H1 (cell line): ENCODE measurements at regions not wholly inside any gene's neighbourhood (a gene's known extent, or its start where the extent isn't known, plus 50 kb on each side); places are given as distances from the start of the nearest gene placed in this dataset.

Source experiments
- CTCF ChIA-PET: fragments of 300-600 bp; sonication (Branson Sonifier 250); formaldehyde crosslinking; loops from one replicate; lab custom pipeline; 2021; ENCODE audit not compliant: partially characterized antibody; lab: Charles Lee
- POLR2A ChIA-PET: fragments of 300-600 bp; sonication (Branson Sonifier 250); formaldehyde crosslinking; loops from one replicate; lab custom pipeline; 2021; ENCODE audit warnings: inconsistent platforms; ENCODE audit not compliant: partially characterized antibody; lab: Charles Lee
- DNase-seq, 2 experiments: peaks; one replicate each; pipeline versions ENCODE4 v3.0.0 to v3.0.0-alpha.2; 2010 to 2022; ENCODE audit warnings: low spot score in 2 of 2, low read depth in 1 of 2, mixed read lengths in 1 of 2
- FAIRE-seq: peaks from 2 replicates; lab custom pipeline; 2011; peaks lifted over from hg19 to GRCh38; lab: Jason Lieb, UNC
- H2AFZ ChIP-seq: 2 replicates; pipeline ENCODE4 v1.8.1; 2012; ENCODE audit warnings: low read length, inconsistent platforms
- H2AK5ac ChIP-seq: 2 replicates; pipeline ENCODE4 v1.6.1; 2013; ENCODE audit warnings: low read depth, low read length
- H2BK120ac ChIP-seq: replicated peaks from 2 replicates; pipeline ENCODE3; 2013; ENCODE audit warnings: low read depth, low read length, inconsistent platforms
- H2BK12ac ChIP-seq: 2 replicates; pipeline ENCODE4 v1.6.1; 2013; ENCODE audit warnings: low read depth, low read length
- H2BK15ac ChIP-seq: 2 replicates; pipeline ENCODE4 v1.6.1; 2013; ENCODE audit warnings: low read length
- H2BK20ac ChIP-seq: 2 replicates; pipeline ENCODE4 v1.6.1; 2013; ENCODE audit warnings: low read length
- H2BK5ac ChIP-seq: 2 replicates; pipeline ENCODE4 v1.6.1; 2013; ENCODE audit warnings: low read depth, low read length
- H3K14ac ChIP-seq: 2 replicates; pipeline ENCODE4 v1.6.1; 2013; ENCODE audit warnings: inconsistent platforms; ENCODE audit not compliant: insufficient read length
- H3K18ac ChIP-seq: 2 replicates; pipeline ENCODE4 v1.6.1; 2013; ENCODE audit warnings: low read length; ENCODE audit errors: extremely low read depth
- H3K23ac ChIP-seq: 2 replicates; pipeline ENCODE4 v1.6.1; 2013; ENCODE audit warnings: inconsistent platforms; ENCODE audit not compliant: insufficient read length
- H3K23me2 ChIP-seq: 2 replicates; pipeline ENCODE4 v1.6.1; 2013; ENCODE audit warnings: low read depth, low read length
- H3K27ac ChIP-seq: 2 replicates; pipeline ENCODE4 v1.6.1; 2011; ENCODE audit warnings: low read depth, low read length, inconsistent platforms
- H3K27me3 ChIP-seq, 4 experiments: replicated peaks in 1 of 4; 1 replicate in 1 of 4; 2 replicates in 3 of 4; pipeline versions ENCODE4 v1.6.1 to v1.8.1; 2011 to 2013; ENCODE audit warnings: low read length in 3 of 4, mild to moderate bottlenecking in 3 of 4, inconsistent platforms in 2 of 4, mixed read lengths in 2 of 4, moderate library complexity in 1 of 4; ENCODE audit not compliant: control insufficient read depth in 3 of 4, insufficient read depth in 3 of 4; ENCODE audit errors: extremely low read depth in 1 of 4
- H3K36me3 ChIP-seq, 4 experiments: 2 replicates each; pipeline versions ENCODE4 v1.6.1 to v1.8.1; 2011 to 2013; ENCODE audit warnings: mild to moderate bottlenecking in 4 of 4, low read length in 3 of 4, moderate library complexity in 2 of 4, control low read depth in 1 of 4, inconsistent platforms in 1 of 4; ENCODE audit not compliant: insufficient read depth in 4 of 4, control insufficient read depth in 2 of 4
- H3K4ac ChIP-seq: replicated peaks from 2 replicates; pipeline ENCODE3; 2013; ENCODE audit warnings: low read length, low read depth, mixed read lengths, inconsistent platforms; ENCODE audit not compliant: insufficient read length
- H3K4me1 ChIP-seq, 4 experiments: replicated peaks in 1 of 4; 1 replicate in 1 of 4; 2 replicates in 3 of 4; pipeline versions ENCODE4 v1.6.1 to v1.8.1; 2011 to 2013; ENCODE audit warnings: low read length in 3 of 4, inconsistent platforms in 2 of 4, mixed read lengths in 1 of 4; ENCODE audit not compliant: insufficient read depth in 4 of 4, control insufficient read depth in 3 of 4
- H3K4me2 ChIP-seq, 2 experiments: 2 replicates each; pipeline versions ENCODE4 v1.6.1 to v1.8.1; 2011 to 2013; ENCODE audit warnings: low read depth in 2 of 2, low read length in 2 of 2, control low read depth in 1 of 2, inconsistent platforms in 1 of 2, mild to moderate bottlenecking in 1 of 2; ENCODE audit not compliant: insufficient read depth in 1 of 2
- H3K4me3 ChIP-seq, 4 experiments: fragments of 200-600, 300-600 bp in 1 of 4; sonication (generic), shearing (Covaris generic), sonication (Bioruptor Twin) in 1 of 4; 2 replicates each; pipeline versions ENCODE4 v1.5.1 to v1.8.1; 2011 to 2016; ENCODE audit warnings: low read length in 4 of 4, low read depth in 3 of 4, control low read depth in 2 of 4, inconsistent platforms in 2 of 4, mild to moderate bottlenecking in 2 of 4, mixed read lengths in 1 of 4, moderate library complexity in 1 of 4; ENCODE audit not compliant: insufficient read depth in 2 of 4; ENCODE audit errors: extremely low read depth in 1 of 4
- H3K56ac ChIP-seq: replicated peaks from 2 replicates; pipeline ENCODE3; 2013; ENCODE audit warnings: low read depth, mild to moderate bottlenecking, mixed read lengths, low read length, inconsistent platforms; ENCODE audit not compliant: insufficient read length
- H3K79me1 ChIP-seq: 2 replicates; pipeline ENCODE4 v1.6.1; 2013; ENCODE audit warnings: low read depth, low read length, control low read depth
- H3K79me2 ChIP-seq, 2 experiments: 2 replicates each; pipeline versions ENCODE4 v1.6.1 to v1.8.1; 2012 to 2013; ENCODE audit warnings: low read length in 2 of 2, mild to moderate bottlenecking in 2 of 2, inconsistent platforms in 1 of 2; ENCODE audit not compliant: insufficient read depth in 2 of 2, control insufficient read depth in 1 of 2
- H3K9ac ChIP-seq, 4 experiments: replicated peaks in 1 of 4; 1 replicate in 1 of 4; 2 replicates in 3 of 4; pipeline versions ENCODE4 v1.6.1 to v1.8.1; 2011 to 2013; ENCODE audit warnings: low read depth in 3 of 4, low read length in 3 of 4, control low read depth in 2 of 4, mild to moderate bottlenecking in 2 of 4, moderate library complexity in 2 of 4, inconsistent platforms in 1 of 4; ENCODE audit errors: extremely low read depth in 1 of 4
- H3K9me3 ChIP-seq, 2 experiments: 2 replicates each; pipeline versions ENCODE4 v1.6.1 to v1.8.1; 2012 to 2013; ENCODE audit warnings: mild to moderate bottlenecking in 2 of 2, moderate library complexity in 2 of 2, control low read depth in 1 of 2, inconsistent platforms in 1 of 2, low read depth in 1 of 2, low read length in 1 of 2, mixed read lengths in 1 of 2; ENCODE audit not compliant: insufficient read depth in 2 of 2
- H4K20me1 ChIP-seq, 2 experiments: replicated peaks in 1 of 2; 2 replicates each; pipeline versions ENCODE3 to v1.8.1; 2011 to 2013; ENCODE audit warnings: inconsistent platforms in 2 of 2, low read length in 2 of 2, mild to moderate bottlenecking in 1 of 2; ENCODE audit not compliant: insufficient read depth in 2 of 2, control insufficient read depth in 1 of 2
- H4K5ac ChIP-seq: 2 replicates; pipeline ENCODE4 v1.6.1; 2013; ENCODE audit warnings: low read length, low read depth, mixed read lengths, inconsistent platforms; ENCODE audit not compliant: insufficient read length
- H4K8ac ChIP-seq: 2 replicates; pipeline ENCODE4 v1.8.0; 2013; ENCODE audit warnings: mild to moderate bottlenecking, moderate library complexity, low read length, inconsistent platforms; ENCODE audit not compliant: insufficient read depth; ENCODE audit errors: extremely low read depth
- H4K91ac ChIP-seq: replicated peaks from 2 replicates; pipeline ENCODE3; 2013; ENCODE audit warnings: low read length, mixed read lengths, inconsistent platforms; ENCODE audit not compliant: insufficient read length
- CBX5 ChIP-seq: fragments of 300-800, 300-1000 bp; sonication (generic); IDR thresholded peaks from 2 replicates; pipeline ENCODE4 v1.7.1; 2016; ENCODE audit warnings: antibody characterized with exemption, low read length, low read depth
- CHD2 ChIP-seq: IDR thresholded peaks from 2 replicates; pipeline ENCODE4 v1.6.1; 2012; ENCODE audit warnings: low read length, improper control_type of control experiment
- CREB1 ChIP-seq: IDR thresholded peaks from 2 replicates; pipeline ENCODE4 v1.6.1; 2012; ENCODE audit warnings: inconsistent platforms
- E2F6 ChIP-seq: IDR thresholded peaks from 2 replicates; pipeline ENCODE4 v1.6.1; 2012; ENCODE audit warnings: inconsistent platforms
- EGR1 ChIP-seq: IDR thresholded peaks from 2 replicates; pipeline ENCODE4 v1.6.1; 2011; ENCODE audit warnings: low read depth, low read length, borderline replicate concordance
- EP300 ChIP-seq, 2 experiments: IDR thresholded peaks; 1 replicate in 1 of 2; 2 replicates in 1 of 2; pipeline ENCODE4 v1.6.1; 2011 to 2012; ENCODE audit warnings: low read depth in 2 of 2, low read length in 2 of 2, mild to moderate bottlenecking in 2 of 2, borderline replicate concordance in 1 of 2, inconsistent platforms in 1 of 2, moderate library complexity in 1 of 2
- HDAC2 ChIP-seq, 2 experiments: fragments of 300-600 bp in 1 of 2; sonication (generic) in 1 of 2; IDR thresholded peaks; 2 replicates each; pipeline ENCODE4 v1.6.1; 2011 to 2012; ENCODE audit warnings: low read depth in 2 of 2, low read length in 2 of 2, mild to moderate bottlenecking in 2 of 2, moderate library complexity in 2 of 2, borderline replicate concordance in 1 of 2, inconsistent platforms in 1 of 2
- JUND ChIP-seq: IDR thresholded peaks from 2 replicates; pipeline ENCODE4 v1.6.1; 2011; ENCODE audit warnings: mild to moderate bottlenecking, improper control_type of control experiment, low read length
- KDM5A ChIP-seq: fragments of 200-600 bp; IDR thresholded peaks from 2 replicates; pipeline ENCODE4 v1.7.1; 2012; ENCODE audit warnings: mild to moderate bottlenecking, low read length, inconsistent platforms, mixed read lengths
- RAD21 ChIP-seq, 2 experiments: IDR thresholded peaks in 1 of 2; conservative IDR thresholded peaks in 1 of 2; 2 replicates each; pipeline ENCODE4 v1.6.1; 2011; ENCODE audit warnings: low read depth in 2 of 2, low read length in 2 of 2, improper control_type of control experiment in 1 of 2, inconsistent platforms in 1 of 2, mild to moderate bottlenecking in 1 of 2, moderate library complexity in 1 of 2
- RBBP5 ChIP-seq: IDR thresholded peaks from 2 replicates; pipeline ENCODE4 v1.7.1; 2012; ENCODE audit warnings: low read depth, mild to moderate bottlenecking, inconsistent platforms, low read length, moderate library complexity, borderline replicate concordance
- SIRT6 ChIP-seq: IDR thresholded peaks from one replicate; pipeline ENCODE4 v1.7.1; 2012; ENCODE audit warnings: low read length, inconsistent platforms
- TAF7 ChIP-seq: optimal IDR thresholded peaks from 2 replicates; pipeline ENCODE3; 2011; ENCODE audit warnings: low read depth, mild to moderate bottlenecking, inconsistent platforms, low read length, moderate library complexity, borderline replicate concordance
- YY1 ChIP-seq: IDR thresholded peaks from 2 replicates; pipeline ENCODE4 v1.6.1; 2011; ENCODE audit warnings: low read depth, mild to moderate bottlenecking, low read length
- ZNF274 ChIP-seq: IDR thresholded peaks from 2 replicates; pipeline ENCODE4 v1.7.0; 2012; ENCODE audit warnings: low read length, borderline replicate concordance; ENCODE audit errors: extremely low read depth
- WGBS, 2 experiments: shearing (Covaris generic) in 1 of 2; methylation state at CpG; one replicate each; pipeline versions ENCODE4 v1.1.6 to v1.1.7; 2013 to 2015; ENCODE audit warnings: low lambda C conversion rate in 2 of 2, mixed read lengths in 2 of 2, inconsistent platforms in 1 of 2, low coverage in 1 of 2, missing lambda C conversion rate in 1 of 2; ENCODE audit not compliant: insufficient replicate concordance in 2 of 2, insufficient coverage in 1 of 2, insufficient read length in 1 of 2; ENCODE audit errors: extremely low coverage in 1 of 2, missing lambda C conversion rate in 1 of 2; 5-methylcytosine and 5-hydroxymethylcytosine counted together

GRCh38 chr18:70535041-70535440 lies 246.2 kb downstream of the SOCS6 start:
- WGBS, 2 experiments, result 65% methylated on average over 5 of the region's 5 CpGs; no CpG with 5 or more reads in 1 of the 2 experiments
- POLR2A ChIA-PET, result no interaction called here
- CTCF ChIA-PET, result no interaction called here
- H3K27me3 ChIP-seq, result no peaks in the 10 kb centered on the region
- H2BK20ac ChIP-seq, result no peak overlapping the region
- no peak overlapping the region for H2BK12ac ChIP-seq
- H3K9ac ChIP-seq, result no peak overlapping the region
- H2AFZ ChIP-seq, result no peak overlapping the region
- no peaks in the 10 kb centered on the region for H3K23me2 ChIP-seq
- H3K79me1 ChIP-seq, result no peaks in the 10 kb centered on the region
- H3K14ac ChIP-seq, result no peak overlapping the region
- H4K91ac ChIP-seq, result no peak overlapping the region
- no peak overlapping the region for H3K18ac ChIP-seq
- H4K8ac ChIP-seq, result no peak overlapping the region
- DNase-seq (no peak), FAIRE-seq (no peak)
- H3K4me1 ChIP-seq, result no peaks in the 10 kb centered on the region
- no peak overlapping the region for H2AK5ac ChIP-seq
- no peaks in the 10 kb centered on the region for H3K36me3 ChIP-seq
- H4K20me1 ChIP-seq, result no peaks in the 10 kb centered on the region
- H4K5ac ChIP-seq, result no peak overlapping the region
- H3K4me3 ChIP-seq, result no peak overlapping the region
- TF ChIP-seq EP300 (IDR thresholded peaks at IDR 0.05; ENCODE audit: borderline replicate concordance in 1 of 2, low read depth in 2 of 2, low read length in 2 of 2) (no peak), RAD21 (IDR thresholded peaks at IDR 0.05 in 1 of 2, conservative IDR thresholded peaks at IDR 0.05 in 1 of 2; ENCODE audit: low read depth in 2 of 2, low read length in 2 of 2) (no peak), CBX5 (no peak), RBBP5 (no peak), KDM5A (no peak), CREB1 (no peak), E2F6 (no peak), JUND (no peak), EGR1 (no peak), CHD2 (no peak), SIRT6 (no peak), HDAC2 (IDR thresholded peaks at IDR 0.05; ENCODE audit: borderline replicate concordance in 1 of 2, low read depth in 2 of 2, low read length in 2 of 2) (no peak), ZNF274 (no peak), TAF7 (no peak), YY1 (no peak)
- peaks cover 59 to 80% of the 10 kb centered on the region in 2 experiments for H3K9me3 ChIP-seq
- H3K56ac ChIP-seq, result no peak overlapping the region
- no peaks in the 10 kb centered on the region for H3K79me2 ChIP-seq
- H2BK120ac ChIP-seq, result no peak overlapping the region
- no peak overlapping the region for H3K27ac ChIP-seq
- H2BK15ac ChIP-seq, result no peak overlapping the region
- H3K4me2 ChIP-seq, result no peak overlapping the region
- H3K23ac ChIP-seq, result no peak overlapping the region
- H2BK5ac ChIP-seq, result no peak overlapping the region
- no peak overlapping the region for H3K4ac ChIP-seq
